IMR-90 (cell line): ENCODE measurements at regions not wholly inside any gene's neighbourhood (a gene's known extent, or its start where the extent isn't known, plus 50 kb on each side); places are given as distances from the start of the nearest gene placed in this dataset.

ENCODE experiments used
- ATAC-seq: fragments of 200-7000 bp; cut with Tn5 transposase; 2 replicates; pipeline ENCODE4 v1.9.1; 2020; ENCODE audit warnings: low read depth, mild to moderate bottlenecking, moderate library complexity
- BruUV-seq: library from RNA; stranded (reverse); fragments of 400-500 nt; replicated peaks from 2 replicates; lab custom pipeline; 2021; lab: Mats Ljungman, UMichigan
- CTCF ChIA-PET: fragments of 300-600 bp; formaldehyde crosslinking; extraction: SDS; loops from one replicate; lab custom pipeline; 2021; ENCODE audit warnings: antibody characterized with exemption; lab: Yijun Ruan, JAX
- POLR2A ChIA-PET: fragments of 300-600 bp; sonication (Branson Sonifier 250); formaldehyde crosslinking; loops from one replicate; lab custom pipeline; 2022; ENCODE audit warnings: antibody characterized with exemption; ENCODE audit not compliant: unreplicated experiment; lab: Charles Lee
- DNase-seq: peaks from one replicate; pipeline ENCODE4 v3.0.0; 2013
- H2AFZ ChIP-seq: replicated peaks from 2 replicates; pipeline ENCODE3; 2013; ENCODE audit warnings: low read length, mild to moderate bottlenecking; ENCODE audit not compliant: poor library complexity
- H2AK5ac ChIP-seq: 2 replicates; pipeline ENCODE4 v1.6.1; 2013; ENCODE audit warnings: low read depth, low read length, inconsistent platforms
- H2AK9ac ChIP-seq: replicated peaks from 2 replicates; pipeline ENCODE3; 2013; ENCODE audit warnings: mild to moderate bottlenecking, low read depth, low read length, moderate library complexity; ENCODE audit not compliant: poor library complexity
- H2BK120ac ChIP-seq: 2 replicates; pipeline ENCODE4 v1.6.1; 2013; ENCODE audit warnings: low read depth, low read length, inconsistent platforms
- H2BK15ac ChIP-seq: 3 replicates; pipeline ENCODE4 v1.6.1; 2013; ENCODE audit warnings: low read depth, low read length, inconsistent platforms
- H2BK20ac ChIP-seq: 2 replicates; pipeline ENCODE4 v1.6.1; 2013; ENCODE audit warnings: low read depth, mild to moderate bottlenecking, inconsistent platforms, low read length, moderate library complexity
- H2BK5ac ChIP-seq: 2 replicates; pipeline ENCODE4 v1.6.1; 2013; ENCODE audit warnings: mild to moderate bottlenecking, low read depth, low read length, inconsistent platforms; ENCODE audit not compliant: poor library complexity, severe bottlenecking
- H3K14ac ChIP-seq: replicated peaks from 2 replicates; pipeline ENCODE4 v1.6.1; 2013; ENCODE audit warnings: low read depth, low read length, inconsistent platforms
- H3K18ac ChIP-seq: 2 replicates; pipeline ENCODE4 v1.6.1; 2013; ENCODE audit warnings: low read depth, low read length, control low read depth
- H3K23ac ChIP-seq: 2 replicates; pipeline ENCODE4 v1.6.1; 2013; ENCODE audit warnings: low read depth, low read length, inconsistent platforms
- H3K27ac ChIP-seq: 2 replicates; pipeline ENCODE4 v1.5.1; 2013; ENCODE audit warnings: mild to moderate bottlenecking, control low read depth, low read length; ENCODE audit not compliant: insufficient read depth
- H3K27me3 ChIP-seq: 2 replicates; pipeline ENCODE4 v1.6.1; 2013; ENCODE audit warnings: low read length; ENCODE audit not compliant: control insufficient read depth, insufficient read depth
- H3K36me3 ChIP-seq: 2 replicates; pipeline ENCODE4 v1.6.1; 2013; ENCODE audit warnings: low read length, mixed read lengths; ENCODE audit not compliant: control insufficient read depth, insufficient read depth
- H3K4ac ChIP-seq: 2 replicates; pipeline ENCODE4 v1.6.1; 2013; ENCODE audit warnings: low read depth, low read length, inconsistent platforms
- H3K4me1 ChIP-seq: 2 replicates; pipeline ENCODE4 v1.6.1; 2013; ENCODE audit warnings: low read length, mixed read lengths; ENCODE audit not compliant: control insufficient read depth, insufficient read depth
- H3K4me2 ChIP-seq: 2 replicates; pipeline ENCODE4 v1.6.1; 2013; ENCODE audit warnings: low read depth, mild to moderate bottlenecking, control low read depth, low read length, moderate library complexity
- H3K4me3 ChIP-seq: 2 replicates; pipeline ENCODE4 v1.5.1; 2013; ENCODE audit warnings: low read depth, mild to moderate bottlenecking, control low read depth, low read length, moderate library complexity; ENCODE audit not compliant: insufficient read depth
- H3K56ac ChIP-seq: 2 replicates; pipeline ENCODE4 v1.6.1; 2013; ENCODE audit warnings: low read length, inconsistent platforms; ENCODE audit not compliant: insufficient read depth; ENCODE audit errors: extremely low read depth
- H3K79me1 ChIP-seq, 2 experiments: 2 replicates each; pipeline ENCODE4 v1.6.1; 2013; ENCODE audit warnings: low read length in 2 of 2, inconsistent platforms in 1 of 2, low read depth in 1 of 2
- H3K9ac ChIP-seq: 2 replicates; pipeline ENCODE4 v1.6.1; 2013; ENCODE audit warnings: low read depth, low read length, control low read depth
- H3K9me1 ChIP-seq: 2 replicates; pipeline ENCODE4 v1.6.1; 2013; ENCODE audit warnings: low read length, inconsistent platforms; ENCODE audit not compliant: insufficient read depth
- H3K9me3 ChIP-seq: 2 replicates; pipeline ENCODE4 v1.6.1; 2013; ENCODE audit warnings: low read length; ENCODE audit not compliant: control insufficient read depth, insufficient read depth
- H4K20me1 ChIP-seq: 2 replicates; pipeline ENCODE4 v1.6.1; 2013; ENCODE audit warnings: low read length, inconsistent platforms; ENCODE audit not compliant: insufficient read depth
- H4K5ac ChIP-seq: 2 replicates; pipeline ENCODE4 v1.6.1; 2013; ENCODE audit warnings: mild to moderate bottlenecking, low read depth, low read length, control low read depth
- H4K8ac ChIP-seq, 2 experiments: 2 replicates each; pipeline ENCODE4 v1.6.1; 2013; ENCODE audit warnings: low read depth in 2 of 2, low read length in 2 of 2, control low read depth in 1 of 2, inconsistent platforms in 1 of 2
- H4K91ac ChIP-seq: 2 replicates; pipeline ENCODE4 v1.6.1; 2013; ENCODE audit warnings: low read depth, low read length, inconsistent platforms; ENCODE audit not compliant: insufficient read depth
- BHLHE40 ChIP-seq: fragments of 150-350 bp; IDR thresholded peaks from 2 replicates; pipeline ENCODE4 v1.6.1; 2016; ENCODE audit warnings: mild to moderate bottlenecking, low read depth, low read length
- CEBPB ChIP-seq: IDR thresholded peaks from 2 replicates; pipeline ENCODE4 v1.6.1; 2012; ENCODE audit warnings: low read depth, low read length, improper control_type of control experiment
- RCOR1 ChIP-seq: IDR thresholded peaks from 2 replicates; pipeline ENCODE4 v1.6.1; 2012; ENCODE audit warnings: mild to moderate bottlenecking, low read length, improper control_type of control experiment; ENCODE audit not compliant: insufficient replicate concordance
- RFX5 ChIP-seq: IDR thresholded peaks from 2 replicates; pipeline ENCODE4 v1.8.0; 2012; ENCODE audit warnings: low read depth, mild to moderate bottlenecking, low read length, moderate library complexity
- WGBS, 2 experiments: methylation state at CpG; one replicate each; pipeline versions ENCODE4 v1.1.5 to v1.1.7; 2013; ENCODE audit warnings: missing lambda C conversion rate in 2 of 2; ENCODE audit not compliant: insufficient read length in 1 of 2; ENCODE audit errors: extremely low coverage in 2 of 2; 5-methylcytosine and 5-hydroxymethylcytosine counted together
- dilution Hi-C: fragments of 300-500 bp; cut with HindIII; formaldehyde crosslinking; loops from one replicate; pipeline ENCODE4 v1.14.3; 2018; ENCODE audit warnings: low sequenced_read_pairs; ENCODE audit not compliant: unreplicated experiment
- in situ Hi-C: fragments of 300-500 bp; cut with MboI; formaldehyde crosslinking; loops from 3 replicates; pipeline ENCODE4 v1.14.3; 2019; ENCODE audit warnings: low sequenced_read_pairs, inconsistent platforms, mixed read lengths
- intact Hi-C: fragments of 100-400 bp; cut with micrococcal nuclease; formaldehyde crosslinking; loops from 2 replicates; pipeline ENCODE4 v1.10.0; 2022

GRCh38 chr16:54503011-54503855, 216.6 kb upstream of the IRX3 start:
- no peak overlapping the region for H3K4ac ChIP-seq
- H3K4me3 ChIP-seq, result no peak overlapping the region
- no peak overlapping the region for H4K91ac ChIP-seq
- H3K27ac ChIP-seq, result no peak overlapping the region
- H3K56ac ChIP-seq, result no peak overlapping the region
- H3K4me1 ChIP-seq, result no peaks in the 10 kb centered on the region
- no TSS peak for BruUV-seq
- no peaks in the 10 kb centered on the region for H3K36me3 ChIP-seq
- H2BK20ac ChIP-seq, result no peak overlapping the region
- POLR2A ChIA-PET, result no interaction called here
- H2AK9ac ChIP-seq, result no peak overlapping the region
- H2BK15ac ChIP-seq, result no peak overlapping the region
- peaks cover 5% of the 10 kb centered on the region; the same call in 1 of the 2 replicates for H3K27me3 ChIP-seq
- no peak overlapping the region for H2AFZ ChIP-seq
- no peaks in the 10 kb centered on the region for H4K20me1 ChIP-seq
- H4K8ac ChIP-seq, result no peak overlapping the region
- no peak for DNase-seq
- H2BK5ac ChIP-seq, result no peak overlapping the region
- in situ Hi-C loops (no loop called here), intact Hi-C loops (no loop called here), dilution Hi-C loops (no loop called here)
- no peak overlapping the region for H4K5ac ChIP-seq
- no CpG with 5 or more reads among the region's 9 CpGs for WGBS, 2 experiments
- TF ChIP-seq CEBPB (no peak), RCOR1 (no peak), RFX5 (no peak), BHLHE40 (no peak)
- no peak overlapping the region for H3K14ac ChIP-seq
- CTCF ChIA-PET, result no interaction called here
- no peak overlapping the region for H2BK120ac ChIP-seq
- H2AK5ac ChIP-seq, result no peak overlapping the region
- H3K23ac ChIP-seq, result no peak overlapping the region
- H3K9me1 ChIP-seq, result no peaks in the 10 kb centered on the region
- H3K9me3 ChIP-seq, result no peaks in the 10 kb centered on the region
- H3K79me1 ChIP-seq, result no peaks in the 10 kb centered on the region
- ATAC-seq, result no peak
- no peak overlapping the region for H3K18ac ChIP-seq
- H3K4me2 ChIP-seq, result no peak overlapping the region
- no peak overlapping the region for H3K9ac ChIP-seq
